ENCODE measurements at regions not wholly inside any gene's neighbourhood (a gene's known extent, or its start where the extent isn't known, plus 50 kb on each side); places are given as distances from the start of the nearest gene placed in this dataset.

- no peak for TF ChIP-seq POLR2AphosphoS5 (IDR thresholded peaks at IDR 0.05; ENCODE audit: low read depth, low read length)
- no peak for TF ChIP-seq REST (IDR thresholded peaks at IDR 0.05; ENCODE audit: insufficient read depth in 1 of 2, low read depth in 2 of 2, low read length in 2 of 2)
- TF ChIP-seq SIN3A (IDR thresholded peaks at IDR 0.05; ENCODE audit: borderline replicate concordance, insufficient read depth, low read length): no peak
These were observed 183.5 kb downstream of the TENT5A start for GRCh38 chr6:81568973-81569372.

All from PFSK-1 (cell line).